ENCODE measurements at regions not wholly inside any gene's neighbourhood (a gene's known extent, or its start where the extent isn't known, plus 50 kb on each side); places are given as distances from the start of the nearest gene placed in this dataset.
A peak's percentile ranks its signal among the peaks of the same experiment; 100 is the strongest.

DNA sequence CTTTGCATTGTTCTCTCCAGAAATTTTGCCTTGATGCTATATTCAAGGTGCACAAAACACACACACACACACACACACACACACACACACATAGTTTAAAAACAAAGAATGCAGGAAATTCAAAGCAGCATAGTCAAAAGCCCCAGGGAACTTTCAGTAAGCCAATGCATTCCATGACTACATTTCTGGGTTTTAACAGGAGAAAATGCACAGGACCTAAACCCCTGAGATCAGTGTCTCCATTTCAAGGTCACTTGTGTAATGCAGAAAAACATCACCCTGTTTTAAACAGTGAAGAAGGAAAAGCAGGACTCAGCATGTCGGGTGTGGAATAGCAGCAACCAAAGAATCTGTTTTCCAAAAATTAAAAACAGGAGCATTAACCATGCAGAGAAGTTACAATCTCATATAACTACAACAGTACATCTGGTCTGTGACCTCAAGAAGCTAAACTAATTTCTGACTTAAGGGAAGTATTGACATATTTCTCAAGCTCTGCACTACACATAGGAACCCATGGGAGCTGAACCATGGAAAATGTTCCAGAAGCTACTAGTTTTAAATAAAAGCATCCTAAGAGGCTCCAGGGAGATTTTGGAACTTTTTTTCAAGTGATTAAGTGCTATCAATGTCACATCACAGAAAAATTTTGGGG lies 296.7 kb downstream of the HINT1 start:
- Histone ChIP-seq H3K18ac (ENCODE audit: low read length) (no peak overlapping the region), H3K4ac (ENCODE audit: low read length) (no peak overlapping the region), H3K79me1 (ENCODE audit: low read depth, low read length) (no peaks in the 10 kb centered on the region), H2AFZ (ENCODE audit: low read length) (no peak overlapping the region), H2BK15ac (ENCODE audit: low read length) (no peak overlapping the region), H3K36me3 (replicated peaks in 1 of 2; ENCODE audit: control insufficient read depth in 2 of 2, insufficient read depth in 2 of 2, low read length in 2 of 2) (no peaks in the 10 kb centered on the region), H4K91ac (ENCODE audit: low read depth, low read length, poor library complexity) (no peak overlapping the region), H3K9me3 (replicated peaks in 1 of 2; ENCODE audit: control insufficient read depth in 2 of 2, insufficient read depth in 1 of 2, low read depth in 1 of 2, low read length in 2 of 2) (no peaks in the 10 kb centered on the region), H3K23ac (ENCODE audit: low read depth, low read length, poor library complexity) (no peak overlapping the region), H3K4me3 (ENCODE audit: low read length in 2 of 2) (no peak overlapping the region), H3K4me2 (ENCODE audit: insufficient read depth, low read length, poor library complexity, severe bottlenecking) (no peak overlapping the region), H3K27me3 (ENCODE audit: control insufficient read depth in 3 of 3, insufficient read depth in 3 of 3, low read depth in 1 of 3, low read length in 3 of 3) (no peaks in the 10 kb centered on the region), H3K4me1 (ENCODE audit: control insufficient read depth in 2 of 2, insufficient read depth in 1 of 2, low read depth in 1 of 2, low read length in 2 of 2) (peaks cover 4 to 12% of the 10 kb centered on the region in 2 donors), H2BK12ac (ENCODE audit: low read length) (no peak overlapping the region), H3K9ac (ENCODE audit: low read depth, low read length, poor library complexity) (no peak overlapping the region), H3K14ac (ENCODE audit: low read length) (no peak overlapping the region), H4K8ac (ENCODE audit: low read depth, low read length) (no peak overlapping the region), H2AK5ac (ENCODE audit: low read depth, low read length) (no peak overlapping the region), H2BK5ac (ENCODE audit: low read length) (no peak overlapping the region), H3K27ac (replicated peaks; ENCODE audit: low read length) (no peak overlapping the region), H2BK120ac (ENCODE audit: low read depth, low read length) (no peak overlapping the region)
- DNase-seq (ENCODE audit: low spot score): peak; percentile 41
- WGBS, 2 donors (ENCODE audit: extremely low coverage in 2 of 2, insufficient read length in 2 of 2, insufficient replicate concordance in 1 of 2): no CpG with 5 or more reads among the region's 1 CpG

DNA sequence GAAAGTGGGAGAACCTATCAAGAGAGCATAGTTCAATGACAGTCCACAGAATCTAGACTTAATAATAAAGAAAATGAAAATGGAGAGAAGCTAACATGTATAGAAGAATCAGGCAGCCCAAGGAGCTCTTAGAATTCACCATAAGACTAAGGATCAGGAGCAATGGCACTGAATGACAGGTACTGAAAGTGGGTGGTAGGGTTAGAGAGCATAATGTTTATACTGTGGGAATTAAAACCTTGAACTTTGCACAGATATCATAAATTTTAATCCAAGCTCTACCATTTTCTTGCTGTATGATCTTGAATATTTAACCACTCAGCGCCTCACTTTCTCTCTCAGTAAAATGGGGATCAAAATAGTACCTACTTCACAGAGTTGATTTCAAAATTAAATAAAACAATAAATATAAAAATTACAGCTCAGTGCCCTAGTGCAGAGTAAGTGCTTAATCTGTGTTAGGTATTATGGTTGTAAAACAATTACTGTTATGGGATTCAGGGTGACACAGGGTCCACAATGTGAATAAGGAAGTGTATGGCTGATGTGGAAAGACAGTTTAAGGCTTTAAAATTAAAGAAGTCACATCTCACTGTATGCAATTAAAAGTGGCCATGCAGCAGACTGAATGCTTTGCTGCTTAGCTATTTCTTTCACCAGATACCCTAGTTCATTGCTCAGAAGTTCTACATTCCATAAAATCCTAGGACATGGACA lies 319.8 kb downstream of the HINT1 start:
- H2AK5ac ChIP-seq (ENCODE audit: low read depth, low read length): no peak overlapping the region
- no peak overlapping the region for H3K9ac ChIP-seq (ENCODE audit: low read depth, low read length, poor library complexity)
- no peaks in the 10 kb centered on the region for H3K79me1 ChIP-seq (ENCODE audit: low read depth, low read length)
- no peak overlapping the region for H4K91ac ChIP-seq (ENCODE audit: low read depth, low read length, poor library complexity)
- no peak overlapping the region for H4K8ac ChIP-seq (ENCODE audit: low read depth, low read length)
- H2BK12ac ChIP-seq (ENCODE audit: low read length): no peak overlapping the region
- no peaks in the 10 kb centered on the region for H3K9me3 ChIP-seq (replicated peaks in 1 of 2; ENCODE audit: control insufficient read depth in 2 of 2, insufficient read depth in 1 of 2, low read depth in 1 of 2, low read length in 2 of 2)
- H3K4me3 ChIP-seq (ENCODE audit: low read length in 2 of 2): no peak overlapping the region
- H3K4me1 ChIP-seq (ENCODE audit: control insufficient read depth in 2 of 2, insufficient read depth in 1 of 2, low read depth in 1 of 2, low read length in 2 of 2): no peaks in the 10 kb centered on the region
- no peak overlapping the region for H3K23ac ChIP-seq (ENCODE audit: low read depth, low read length, poor library complexity)
- no peak overlapping the region for H2BK5ac ChIP-seq (ENCODE audit: low read length)
- H3K36me3 ChIP-seq (replicated peaks in 1 of 2; ENCODE audit: control insufficient read depth in 2 of 2, insufficient read depth in 2 of 2, low read length in 2 of 2): no peaks in the 10 kb centered on the region
- no peak overlapping the region for H2BK120ac ChIP-seq (ENCODE audit: low read depth, low read length)
- no peak overlapping the region for H3K14ac ChIP-seq (ENCODE audit: low read length)
- DNase-seq (ENCODE audit: low spot score): no peak
- WGBS, 2 donors (ENCODE audit: extremely low coverage in 2 of 2, insufficient read length in 2 of 2, insufficient replicate concordance in 1 of 2): no CpG with 5 or more reads among the region's 1 CpG
- no peak overlapping the region for H2AFZ ChIP-seq (ENCODE audit: low read length)
- H2BK15ac ChIP-seq (ENCODE audit: low read length): no peak overlapping the region
- H3K4ac ChIP-seq (ENCODE audit: low read length): no peak overlapping the region
- H3K27me3 ChIP-seq (ENCODE audit: control insufficient read depth in 3 of 3, insufficient read depth in 3 of 3, low read depth in 1 of 3, low read length in 3 of 3): no peaks in the 10 kb centered on the region
- no peak overlapping the region for H3K18ac ChIP-seq (ENCODE audit: low read length)
- no peak overlapping the region for H3K27ac ChIP-seq (replicated peaks; ENCODE audit: low read length)
- no peak overlapping the region for H3K4me2 ChIP-seq (ENCODE audit: insufficient read depth, low read length, poor library complexity, severe bottlenecking)

DNA sequence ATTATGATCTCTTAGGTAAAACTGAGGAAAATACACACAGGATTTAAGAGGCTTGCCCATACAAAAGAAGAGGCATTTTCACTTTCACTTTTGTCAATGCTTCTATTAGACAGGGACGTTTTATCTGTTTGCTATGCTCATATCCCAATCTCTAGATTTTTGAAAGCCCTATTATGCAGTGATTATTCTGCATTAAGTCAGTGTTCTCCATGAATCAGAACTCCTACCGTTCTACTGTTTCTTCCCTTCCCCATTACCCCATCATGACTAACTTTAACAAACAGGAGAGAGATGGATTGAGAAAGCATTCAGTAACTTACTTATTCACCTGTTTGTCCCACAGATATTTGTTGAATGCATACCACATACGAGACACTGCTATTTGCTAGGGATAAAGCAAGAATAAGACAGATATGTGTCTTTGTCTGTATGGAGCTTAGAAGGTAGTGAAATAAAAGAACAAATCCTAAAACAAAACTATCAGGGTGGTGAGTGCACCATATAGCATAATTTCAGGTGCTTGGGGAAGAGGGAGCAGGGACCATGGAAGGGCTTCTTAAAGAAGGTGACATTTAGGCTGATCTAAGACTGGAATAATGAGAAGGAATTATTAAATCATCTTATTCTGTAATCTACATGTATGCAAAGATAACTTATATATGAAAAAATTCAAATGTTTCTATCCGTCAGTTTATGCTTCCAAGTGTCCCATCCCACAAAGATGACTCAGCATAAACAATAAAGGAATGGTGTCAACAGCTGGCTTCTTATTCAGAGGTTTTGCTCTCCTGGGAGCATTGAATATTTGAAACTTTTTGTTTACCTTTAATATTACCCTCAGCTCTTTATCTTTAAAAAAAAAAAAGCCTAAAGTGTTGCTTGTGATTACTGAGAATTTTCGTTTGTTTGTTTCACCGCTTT lies 328.1 kb downstream of the HINT1 start:
- Histone ChIP-seq H3K79me1 (ENCODE audit: low read depth, low read length) (no peaks in the 10 kb centered on the region), H4K91ac (ENCODE audit: low read depth, low read length, poor library complexity) (no peak overlapping the region), H3K36me3 (replicated peaks in 1 of 2; ENCODE audit: control insufficient read depth in 2 of 2, insufficient read depth in 2 of 2, low read length in 2 of 2) (no peaks in the 10 kb centered on the region), H3K18ac (ENCODE audit: low read length) (no peak overlapping the region), H3K4ac (ENCODE audit: low read length) (no peak overlapping the region), H3K4me2 (ENCODE audit: insufficient read depth, low read length, poor library complexity, severe bottlenecking) (no peak overlapping the region), H3K9ac (ENCODE audit: low read depth, low read length, poor library complexity) (no peak overlapping the region), H2BK15ac (ENCODE audit: low read length) (no peak overlapping the region), H2BK12ac (ENCODE audit: low read length) (no peak overlapping the region), H3K23ac (ENCODE audit: low read depth, low read length, poor library complexity) (no peak overlapping the region), H3K4me1 (ENCODE audit: control insufficient read depth in 2 of 2, insufficient read depth in 1 of 2, low read depth in 1 of 2, low read length in 2 of 2) (no peaks in the 10 kb centered on the region), H3K9me3 (replicated peaks in 1 of 2; ENCODE audit: control insufficient read depth in 2 of 2, insufficient read depth in 1 of 2, low read depth in 1 of 2, low read length in 2 of 2) (no peaks in the 10 kb centered on the region), H2BK120ac (ENCODE audit: low read depth, low read length) (no peak overlapping the region), H3K27ac (replicated peaks; ENCODE audit: low read length) (no peak overlapping the region), H3K4me3 (ENCODE audit: low read length in 2 of 2) (no peak overlapping the region), H2AK5ac (ENCODE audit: low read depth, low read length) (no peak overlapping the region), H2BK5ac (ENCODE audit: low read length) (no peak overlapping the region), H4K8ac (ENCODE audit: low read depth, low read length) (no peak overlapping the region), H3K27me3 (ENCODE audit: control insufficient read depth in 3 of 3, insufficient read depth in 3 of 3, low read depth in 1 of 3, low read length in 3 of 3) (no peaks in the 10 kb centered on the region), H3K14ac (ENCODE audit: low read length) (no peak overlapping the region), H2AFZ (ENCODE audit: low read length) (peak overlapping the region; percentile 69)
- no CpG with 5 or more reads among the region's 6 CpGs for WGBS, 2 donors (ENCODE audit: extremely low coverage in 2 of 2, insufficient read length in 2 of 2, insufficient replicate concordance in 1 of 2)
- no peak for DNase-seq (ENCODE audit: low spot score)

Measured in neuronal stem cell (in vitro differentiated cells).